HG03558 (cell line): ENCODE measurements at regions not wholly inside any gene's neighbourhood (a gene's known extent, or its start where the extent isn't known, plus 50 kb on each side); places are given as distances from the start of the nearest gene placed in this dataset.
"Not testable (repeated sequence)": the region's sequence is repeated elsewhere in the genome, so short reads cannot be mapped to it uniquely, and the experiment has no call there.

Experiments used
- ATAC-seq: cut with Tn5 transposase; IDR thresholded peaks from one replicate; pipeline ENCODE4 v1.9.1; 2021; ENCODE audit warnings: moderate number of reproducible peaks; ENCODE audit not compliant: unreplicated experiment; ENCODE audit errors: extremely low read depth

DNA sequence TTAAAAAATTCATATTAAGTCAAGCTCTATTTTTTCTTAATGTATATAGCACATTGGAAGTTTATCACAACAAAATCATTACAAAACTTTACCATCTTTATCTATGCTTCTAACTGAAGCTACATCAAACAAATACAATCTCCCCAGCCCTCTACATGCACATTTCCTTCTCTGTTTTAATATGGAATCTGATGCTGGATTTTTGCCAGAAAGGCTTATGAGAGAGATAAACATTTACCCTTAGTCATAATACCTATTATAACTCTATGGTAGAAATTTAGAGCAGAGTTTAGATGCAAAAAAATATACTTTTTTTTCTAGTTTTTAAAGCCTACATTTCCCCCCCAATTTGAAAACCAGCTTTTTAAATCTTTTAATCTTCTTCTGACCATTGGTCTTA lies 1198.6 kb downstream of the GATA3 start:
- no peak for ATAC-seq

DNA sequence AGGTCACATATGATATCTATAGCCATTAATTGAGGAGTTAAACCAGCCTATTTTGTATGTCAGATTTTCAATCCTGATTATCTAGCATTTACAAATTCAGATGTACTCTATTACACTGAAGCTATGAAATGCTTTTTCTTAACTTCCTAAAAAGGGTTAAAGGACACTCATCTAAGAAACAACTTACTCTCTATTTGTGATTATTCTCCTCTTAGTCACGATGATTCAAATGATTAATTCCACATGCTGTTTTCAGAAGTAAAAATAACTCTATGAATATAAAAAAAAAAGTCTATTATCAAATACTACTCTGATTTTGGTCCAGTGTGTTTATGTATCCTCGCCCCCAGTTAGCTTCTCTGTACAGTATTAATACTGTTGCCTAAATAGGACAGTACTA lies 1199.9 kb downstream of the GATA3 start:
- ATAC-seq = no peak

DNA sequence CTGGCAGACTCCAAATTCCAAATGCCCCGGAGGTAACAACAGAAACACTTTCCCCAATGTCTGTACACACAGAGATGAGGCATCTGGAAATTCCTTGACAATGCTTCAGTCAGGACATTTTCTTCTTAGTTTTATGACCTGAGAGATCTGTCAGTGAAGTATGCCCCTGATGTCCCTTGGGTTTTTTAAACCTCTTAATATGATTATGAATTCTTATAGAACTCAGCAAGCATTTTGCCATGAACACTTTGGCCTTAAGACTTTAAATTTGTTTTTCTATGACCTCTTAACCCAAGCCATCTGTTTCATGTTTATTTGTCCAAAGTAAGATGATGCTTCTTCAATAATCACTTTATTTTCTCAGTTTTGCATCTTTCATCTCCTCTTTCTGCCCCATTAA lies 1206.2 kb downstream of the GATA3 start:
- ATAC-seq = no peak

DNA sequence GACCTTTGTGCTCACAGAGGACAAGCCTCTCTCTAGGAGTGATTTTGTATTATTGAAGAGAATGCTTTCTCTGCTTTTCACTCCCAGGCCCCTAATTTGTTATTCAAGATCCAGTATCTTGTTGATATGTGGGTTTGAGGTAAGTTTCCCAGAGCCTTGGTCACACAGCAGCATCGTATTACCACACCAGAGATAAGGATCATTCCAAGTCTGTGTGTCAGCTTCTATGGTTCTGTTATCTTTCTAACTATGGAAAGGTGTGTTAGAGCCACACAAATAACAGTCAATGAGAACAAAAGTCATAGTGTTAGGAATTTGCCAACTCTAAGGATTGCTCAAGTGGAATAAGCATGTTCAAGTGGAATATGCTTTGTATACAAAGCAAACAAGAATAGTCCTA lies 1208.3 kb downstream of the GATA3 start:
- no peak for ATAC-seq

DNA sequence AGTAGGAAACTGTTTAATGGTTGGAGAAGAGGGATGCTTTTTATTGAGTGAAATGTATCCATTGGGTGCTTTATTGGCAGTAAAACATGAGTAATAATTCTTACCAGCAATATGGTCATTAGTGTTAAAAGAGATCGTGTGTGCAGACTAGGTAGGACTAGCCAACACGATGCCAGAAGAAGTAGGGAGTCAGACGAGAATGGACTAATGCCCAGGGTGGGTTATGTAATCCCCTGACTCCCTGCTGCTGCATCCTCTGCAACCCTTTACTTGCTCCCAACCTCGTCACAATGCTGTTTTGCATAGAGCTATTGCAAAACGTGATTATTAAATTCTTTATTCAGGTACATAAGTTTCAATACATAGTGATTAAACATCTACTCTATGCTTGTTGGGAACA lies 1213.7 kb downstream of the GATA3 start:
- no peak for ATAC-seq

DNA sequence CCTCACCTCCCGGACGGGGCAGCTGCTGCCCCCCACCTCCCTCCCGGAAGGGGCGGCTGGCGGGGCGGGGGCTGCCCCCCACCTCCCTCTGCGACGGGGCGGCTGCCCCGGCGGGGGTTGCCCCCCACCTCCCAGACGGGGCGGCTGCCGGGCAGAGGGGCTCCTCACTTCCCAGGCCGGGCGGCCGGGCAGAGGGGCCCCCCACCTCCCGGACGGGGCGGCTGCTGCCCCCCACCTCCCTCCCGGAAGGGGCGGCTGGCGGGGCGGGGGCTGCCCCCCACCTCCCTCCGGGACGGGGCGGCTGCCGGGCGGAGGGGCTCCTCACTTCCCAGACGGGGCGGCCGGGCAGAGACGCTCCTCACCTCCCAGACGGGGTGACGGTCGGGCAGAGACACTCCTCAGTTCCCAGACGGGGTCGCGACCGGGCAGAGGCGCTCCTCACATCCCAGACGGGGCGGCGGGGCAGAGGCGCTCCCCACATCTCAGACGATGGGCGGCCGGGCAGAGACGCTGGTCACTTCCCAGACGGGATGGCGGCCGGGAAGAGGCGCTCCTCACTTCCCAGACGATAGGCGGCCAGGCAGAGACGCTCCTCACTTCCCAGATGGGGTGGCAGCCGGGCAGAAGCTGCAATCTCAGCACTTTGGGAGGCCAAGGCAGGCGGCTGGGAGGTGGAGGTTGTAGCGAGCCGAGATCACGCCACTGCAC lies 1218.8 kb downstream of the GATA3 start:
- ATAC-seq = not testable (repeated sequence)

DNA sequence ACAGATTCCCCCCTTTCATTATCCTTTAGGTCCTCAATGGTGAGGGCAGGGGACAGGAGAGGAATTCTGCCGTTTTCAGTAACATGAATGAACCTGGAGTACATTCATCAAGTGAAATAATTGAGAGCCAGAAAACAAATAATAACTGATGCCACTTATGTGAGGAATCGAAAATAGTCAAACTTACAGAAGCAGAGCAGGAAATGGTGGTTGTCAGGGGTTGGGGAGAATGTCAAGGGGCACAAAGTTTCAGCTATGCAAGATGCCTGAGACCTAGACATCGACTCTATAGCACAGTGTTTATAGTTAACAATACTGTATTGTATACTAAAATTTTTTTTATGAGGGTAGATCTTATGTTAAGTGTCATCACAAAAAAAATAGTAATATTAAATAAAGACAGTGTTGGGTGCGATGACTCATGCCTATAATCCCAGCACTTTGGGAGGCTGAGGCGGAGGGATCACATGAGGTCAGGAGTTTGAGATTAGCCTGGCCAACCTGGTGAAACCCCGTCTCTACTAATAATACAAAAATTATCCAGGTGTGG lies 1219.8 kb downstream of the GATA3 start:
- ATAC-seq = no peak

DNA sequence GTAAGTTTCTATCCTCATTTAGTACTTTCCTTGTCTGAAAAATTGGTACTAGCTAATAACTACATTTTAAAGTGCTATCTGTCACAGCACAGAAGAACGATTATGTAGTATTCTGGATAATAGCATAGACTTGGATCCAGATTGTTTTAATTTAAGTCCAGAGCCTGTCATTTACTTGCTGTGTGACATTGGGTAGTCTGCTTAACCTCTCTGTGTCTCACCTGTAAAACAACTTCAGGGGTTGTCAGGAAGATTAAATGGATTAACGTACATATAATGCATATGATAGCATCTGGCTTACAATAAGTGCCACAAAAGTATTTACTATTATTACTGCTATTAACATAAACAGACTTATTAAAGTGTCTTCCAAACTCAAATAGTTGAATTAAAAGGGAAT lies 1221.4 kb downstream of the GATA3 start:
- no peak for ATAC-seq

DNA sequence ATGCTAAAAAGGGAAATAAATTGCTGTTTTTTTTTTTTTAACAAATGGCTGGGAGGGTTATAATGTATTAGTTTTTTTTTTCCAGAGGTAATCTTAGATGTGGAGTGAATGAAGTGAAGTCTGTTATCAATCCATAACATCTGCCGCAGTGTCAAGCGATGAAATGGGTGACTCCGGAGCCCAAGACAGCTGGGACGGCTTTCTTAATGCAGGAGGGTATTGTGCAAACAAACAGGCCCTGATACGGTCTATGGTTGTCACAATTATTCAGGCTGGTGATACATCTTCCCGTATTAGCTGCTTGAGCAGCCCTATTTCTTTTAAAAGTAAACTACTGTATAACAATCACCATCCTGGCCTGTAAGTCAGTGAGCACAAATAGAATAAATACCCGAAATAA lies 1231.2 kb downstream of the GATA3 start:
- no peak for ATAC-seq

DNA sequence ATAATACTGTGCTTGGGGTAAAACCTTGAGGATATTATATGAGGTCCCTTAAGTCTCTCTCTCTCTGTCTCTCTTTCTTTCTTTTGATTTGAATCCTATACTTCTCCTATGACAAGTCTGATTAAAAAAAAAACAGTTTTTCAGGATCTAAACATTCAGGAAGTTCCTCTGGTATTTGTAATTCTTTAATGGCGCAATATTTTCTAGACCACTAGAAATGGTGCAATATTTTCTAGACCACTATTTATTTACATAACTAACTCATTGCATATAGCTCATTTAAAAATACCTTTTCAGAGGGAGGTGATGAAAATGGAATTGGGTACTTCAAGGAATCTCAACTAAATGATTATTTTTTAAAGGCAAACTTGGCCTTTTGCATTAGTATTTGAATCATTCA lies 1235.3 kb downstream of the GATA3 start:
- no peak for ATAC-seq

DNA sequence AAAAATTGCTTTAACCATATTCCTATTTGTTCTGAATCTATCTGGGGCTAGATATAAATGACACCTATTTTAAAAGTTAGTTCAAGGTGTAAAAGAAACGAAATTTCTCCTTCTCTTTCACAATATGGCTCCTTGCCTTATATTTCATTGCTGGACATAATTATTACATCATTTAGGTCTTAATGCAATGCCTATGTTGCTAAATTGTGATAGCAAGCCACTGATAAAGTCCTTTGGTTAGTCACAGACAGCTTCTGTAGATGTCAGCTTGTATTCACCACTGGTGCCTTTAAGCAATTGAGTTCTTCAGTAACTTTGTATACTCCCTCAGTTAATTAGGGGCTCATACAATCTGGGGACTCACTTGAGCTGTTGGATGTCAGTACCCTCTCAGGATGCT lies 1236.6 kb downstream of the GATA3 start:
- no peak for ATAC-seq

DNA sequence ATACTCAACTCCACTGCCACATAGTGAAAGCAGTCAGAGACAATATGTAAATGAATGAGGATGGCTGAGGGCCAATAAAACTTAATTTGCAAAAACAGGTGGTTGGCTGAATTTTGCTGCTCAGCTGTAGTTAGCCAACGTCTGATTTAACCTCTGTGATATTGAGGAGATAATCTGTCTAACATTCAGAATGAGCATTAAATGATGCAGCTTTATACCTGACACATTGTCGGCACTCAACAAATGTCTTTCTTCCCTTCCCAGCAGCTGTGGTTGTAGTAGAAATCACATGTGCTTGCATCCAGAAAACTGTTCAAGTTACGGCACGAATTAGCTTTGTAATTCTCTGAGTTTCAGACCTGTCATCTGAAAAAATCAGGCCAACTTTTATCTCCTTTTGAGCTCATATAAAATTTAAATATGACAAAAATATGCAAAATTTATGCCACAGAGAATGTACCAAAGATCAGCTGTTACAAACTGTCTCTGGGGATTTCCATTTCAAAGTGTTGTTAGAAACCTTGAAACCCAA lies 1239.7 kb downstream of the GATA3 start:
- ATAC-seq = no peak

DNA sequence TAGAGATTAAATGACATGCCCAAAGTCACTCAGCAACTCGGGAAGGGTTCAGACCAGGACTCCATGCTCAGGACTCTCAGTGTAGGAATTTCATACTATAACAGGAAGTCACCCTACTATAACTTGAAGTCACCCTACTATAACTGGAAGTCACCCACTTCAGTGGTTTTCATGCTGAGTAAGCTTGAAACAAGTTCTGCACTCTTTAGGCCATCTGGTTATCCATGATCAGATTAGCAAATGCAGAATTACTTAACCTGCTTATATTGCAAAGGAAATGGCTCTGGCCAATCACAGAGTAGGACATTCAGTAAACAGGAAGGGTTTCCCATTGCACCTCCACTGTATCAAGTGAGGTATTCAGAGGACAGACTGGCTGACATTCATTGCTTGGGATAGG lies 1240.4 kb downstream of the GATA3 start:
- peak; percentile 93 for ATAC-seq

DNA sequence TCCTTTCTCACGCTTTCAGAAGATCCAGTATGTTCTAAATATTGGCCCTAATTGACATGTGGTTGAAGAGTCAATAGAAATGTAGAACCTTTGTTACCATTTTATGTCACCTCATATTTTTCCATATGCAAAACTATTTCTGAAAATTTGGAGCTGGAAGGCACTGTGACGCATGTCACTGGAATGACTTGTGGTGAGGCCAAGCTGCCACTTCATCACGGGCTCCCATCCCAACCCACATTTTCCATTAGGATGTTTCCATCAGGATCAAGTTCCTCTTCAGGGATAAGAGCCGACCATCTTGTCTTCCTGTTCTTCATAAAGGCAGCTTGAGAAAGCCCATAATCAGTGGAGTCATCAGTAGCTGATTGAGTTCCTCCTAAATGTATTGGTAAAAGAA lies 1241.7 kb downstream of the GATA3 start:
- no peak for ATAC-seq

DNA sequence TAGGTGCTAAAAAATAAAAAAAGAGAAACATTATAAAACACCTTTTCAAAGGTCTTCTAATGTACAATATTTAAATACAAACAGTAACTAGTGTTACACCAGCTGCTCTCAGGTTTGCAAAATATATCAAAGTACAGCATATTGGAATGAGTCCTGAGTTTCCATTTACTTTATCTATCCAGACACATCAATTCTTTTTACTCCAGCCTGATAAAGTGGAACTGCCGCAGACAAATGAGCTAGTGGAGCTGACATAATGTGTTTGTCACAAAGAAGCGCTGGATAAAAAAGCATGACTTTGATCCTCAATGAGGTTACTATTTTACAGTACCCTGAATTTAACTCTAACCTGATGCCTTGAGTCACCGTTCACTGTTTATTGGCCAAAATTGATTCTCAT lies 1243.1 kb downstream of the GATA3 start:
- no peak for ATAC-seq

DNA sequence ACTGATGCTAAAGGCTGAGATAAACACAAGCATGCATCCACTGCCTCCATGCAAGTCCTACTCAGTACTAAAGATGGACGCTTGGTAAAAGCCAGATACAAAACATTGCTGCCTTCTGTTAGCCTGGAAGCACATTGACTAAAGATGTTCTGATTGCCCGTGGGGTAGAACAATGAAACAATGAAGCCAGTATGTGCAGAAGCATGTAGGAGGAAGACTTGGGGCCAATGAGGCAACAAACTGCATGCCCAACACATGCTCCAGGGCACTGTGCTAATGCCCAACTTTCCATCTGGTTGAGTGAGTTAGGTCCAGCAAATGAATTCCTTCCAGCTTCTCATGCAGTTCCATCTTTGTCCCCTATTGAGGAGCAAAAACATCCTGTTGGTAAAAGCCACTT lies 1245.5 kb downstream of the GATA3 start:
- no peak for ATAC-seq

DNA sequence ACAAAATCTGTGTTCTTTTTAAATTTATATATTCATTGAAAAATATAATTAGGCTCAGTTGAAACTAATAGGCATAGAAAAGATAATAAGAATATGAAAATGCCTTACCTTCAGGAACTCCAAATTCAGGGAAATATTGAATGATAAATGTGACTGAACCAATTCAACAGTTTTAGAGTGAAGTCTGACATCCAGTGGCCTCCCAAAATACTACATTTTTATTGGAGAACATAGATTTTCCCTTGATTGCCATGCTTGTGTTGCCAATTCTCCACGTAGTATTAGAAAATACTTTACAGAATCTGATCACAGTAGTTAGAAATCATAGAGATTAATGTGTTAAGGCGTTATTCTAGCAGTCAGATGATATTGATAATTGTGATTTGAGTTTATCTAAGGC lies 1246.7 kb downstream of the GATA3 start:
- no peak for ATAC-seq

DNA sequence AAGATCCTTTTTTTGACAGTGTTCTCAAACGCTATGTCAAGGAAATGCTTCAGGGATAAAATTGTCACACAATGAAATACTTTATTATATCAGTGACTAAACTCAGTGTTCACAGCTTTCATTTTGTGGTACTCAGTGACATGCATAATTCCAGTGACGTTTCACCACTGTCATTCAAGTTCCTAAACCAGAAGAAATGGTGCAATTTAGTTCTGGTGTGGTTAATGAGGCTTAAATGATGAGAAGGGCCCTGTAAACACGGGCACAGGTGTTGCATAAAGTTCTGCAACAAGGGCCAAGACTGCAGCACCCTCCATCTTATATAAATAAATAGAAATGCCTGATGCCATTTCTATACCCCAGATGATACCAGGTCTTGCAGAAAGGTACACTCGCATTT lies 1247.1 kb downstream of the GATA3 start:
- no peak for ATAC-seq

DNA sequence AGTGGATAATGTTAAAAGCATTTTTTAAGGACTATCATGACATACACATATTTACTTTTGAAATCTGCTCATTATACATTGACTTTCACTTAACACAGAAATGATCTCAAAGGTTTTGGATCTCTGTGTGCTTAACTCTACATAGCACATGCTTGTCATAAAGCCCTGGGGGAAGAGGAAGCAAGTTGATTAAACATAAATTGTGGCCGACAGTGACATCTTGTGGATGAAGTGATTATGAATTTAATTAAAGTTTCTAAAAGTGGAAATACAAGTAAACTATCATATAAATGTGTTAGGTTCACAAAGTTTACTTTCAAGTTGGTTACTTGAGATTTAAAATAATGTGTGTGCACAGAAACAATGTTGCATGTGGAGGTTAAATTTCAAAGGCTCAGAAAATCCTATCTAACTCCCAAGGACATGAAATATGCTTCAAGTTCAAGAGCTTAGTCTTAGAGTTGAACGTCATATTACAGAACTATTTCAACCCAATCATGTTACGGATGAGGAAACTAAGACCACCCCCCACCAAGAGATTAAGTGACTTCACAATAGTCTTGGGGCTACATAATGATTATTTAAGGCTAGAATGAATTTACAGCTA lies 1247.8 kb downstream of the GATA3 start:
- ATAC-seq = no peak

DNA sequence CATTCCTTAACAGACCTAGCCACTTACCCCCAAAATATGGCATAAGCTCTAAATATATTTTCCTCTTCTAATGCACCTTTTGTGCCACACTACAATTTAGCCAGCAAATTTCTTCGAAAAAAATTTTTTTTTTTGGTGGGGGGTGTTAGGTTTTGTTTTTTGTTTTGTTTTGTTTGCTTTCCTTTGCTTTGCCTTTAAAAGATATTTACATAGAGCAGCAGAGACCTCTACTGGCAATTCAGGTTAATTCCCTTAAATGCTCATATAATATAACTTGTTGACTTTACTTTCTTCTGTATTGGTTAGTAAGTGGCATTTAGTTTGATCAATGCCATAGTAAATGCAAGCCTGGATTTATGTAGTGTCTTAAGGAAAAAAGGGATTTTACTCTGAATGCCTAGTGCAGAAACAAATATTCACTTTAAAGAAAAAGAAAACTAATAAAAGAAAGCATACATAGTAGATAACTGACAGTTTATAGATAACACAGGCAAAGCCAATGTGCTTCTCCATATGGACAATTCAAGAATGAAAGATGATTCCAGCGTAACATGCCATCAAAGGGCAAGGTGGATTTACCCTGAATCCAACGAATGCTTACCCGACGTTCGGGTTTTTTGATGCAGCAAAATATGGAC lies 1250.6 kb downstream of the GATA3 start:
- no peak for ATAC-seq
